ENCODE measurements at regions not wholly inside any gene's neighbourhood (a gene's known extent, or its start where the extent isn't known, plus 50 kb on each side); places are given as distances from the start of the nearest gene placed in this dataset.

DNA sequence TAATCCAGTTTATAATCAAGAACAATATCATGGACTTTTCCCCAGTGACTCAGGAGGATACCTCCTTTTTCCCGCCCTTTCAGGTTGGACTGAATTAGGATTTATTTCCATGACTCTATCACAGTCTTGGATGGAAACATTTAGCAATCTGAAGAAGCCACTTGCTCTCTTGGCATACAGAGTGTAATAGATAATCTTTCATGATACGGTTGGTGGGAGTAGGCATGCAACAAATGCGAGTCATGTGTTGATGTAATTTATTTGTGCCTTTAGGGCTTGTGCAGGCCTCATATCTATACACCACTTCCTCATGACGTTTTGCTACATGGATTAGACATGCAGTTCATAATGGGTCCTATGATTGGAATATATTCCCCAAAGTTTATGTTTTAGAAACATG lies 54.2 kb upstream of the MCTP2 start:
- no peak for DNase-seq (ENCODE audit: low read depth)

DNA sequence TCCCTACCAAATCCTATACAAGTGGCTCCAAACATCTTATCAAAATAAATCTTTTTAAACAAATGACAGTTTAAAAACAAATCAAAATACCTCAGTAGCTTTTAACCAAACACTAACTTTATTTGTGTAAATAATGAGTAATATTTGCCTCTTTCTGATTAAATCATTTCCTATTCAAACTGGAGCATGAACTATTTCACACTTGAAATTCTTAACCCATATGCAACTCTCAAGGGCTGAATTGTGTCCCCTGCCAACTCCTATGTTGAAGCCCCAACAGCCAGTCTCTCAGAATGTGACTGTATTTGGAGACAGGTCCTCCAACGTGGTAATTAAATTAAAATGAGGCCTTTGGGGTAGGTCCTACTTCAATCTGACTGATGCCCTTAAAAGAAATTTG lies 55.9 kb upstream of the MCTP2 start:
- DNase-seq (ENCODE audit: low read depth) = no peak

DNA sequence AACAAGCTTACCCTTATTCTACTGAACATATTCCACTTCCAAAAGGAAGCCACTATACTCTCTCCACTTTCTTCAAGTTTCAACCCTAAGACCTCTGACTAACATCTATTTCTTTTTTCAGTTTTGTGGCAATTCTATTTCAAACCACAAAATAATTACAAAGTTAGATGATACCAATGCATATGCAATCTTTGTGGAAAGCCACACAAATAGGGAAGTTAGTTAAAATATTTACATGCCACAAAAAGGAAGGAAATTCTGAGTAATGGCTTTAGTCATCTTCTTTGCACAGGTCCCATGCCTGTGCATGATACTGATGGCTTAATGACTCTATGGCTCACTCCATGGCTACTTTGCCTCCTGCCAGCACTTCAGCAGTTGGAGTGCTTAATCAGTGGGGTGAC lies 57.0 kb upstream of the MCTP2 start:
- DNase-seq (ENCODE audit: low read depth) = peak; percentile 5

DNA sequence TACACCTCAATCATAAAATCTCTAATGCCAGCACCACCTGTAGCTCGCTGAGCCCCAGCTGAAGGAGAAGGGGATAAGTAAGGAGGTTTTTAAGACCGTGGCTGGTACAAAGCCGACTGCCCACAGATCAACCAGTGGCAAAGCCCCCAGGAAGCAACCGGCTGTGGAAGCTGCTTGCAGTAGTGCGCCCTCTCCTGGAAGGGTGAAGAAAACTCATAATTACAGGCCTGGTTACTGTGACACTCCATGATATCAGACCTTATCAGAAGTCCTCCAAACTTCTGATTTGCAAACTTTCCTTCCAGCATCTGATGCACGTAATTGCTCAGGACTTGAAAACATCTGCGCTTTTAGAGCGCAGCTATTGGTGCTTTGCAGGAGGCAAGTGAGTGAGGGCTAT lies 63.1 kb upstream of the MCTP2 start:
- peak; percentile 20 for DNase-seq (ENCODE audit: low read depth)

DNA sequence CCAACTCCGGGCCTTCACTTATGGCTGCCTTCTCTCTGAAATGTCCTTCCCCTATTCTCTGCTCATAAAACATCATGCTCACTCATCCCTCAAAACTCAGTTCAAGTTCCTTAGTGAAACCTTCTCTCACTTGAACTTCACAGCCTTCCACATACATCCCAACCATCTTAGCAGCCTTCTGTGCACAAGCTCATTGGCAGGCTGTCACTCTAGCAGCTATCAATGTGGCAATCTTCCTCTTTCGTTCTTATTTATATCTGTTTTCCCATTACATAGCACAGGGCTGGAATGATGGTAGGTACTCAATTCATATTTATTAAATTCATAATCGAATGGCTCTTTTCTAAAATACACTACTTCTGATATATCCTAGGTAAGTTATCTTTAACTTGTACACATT lies 66.4 kb upstream of the MCTP2 start:
- DNase-seq (ENCODE audit: low read depth) = no peak

DNA sequence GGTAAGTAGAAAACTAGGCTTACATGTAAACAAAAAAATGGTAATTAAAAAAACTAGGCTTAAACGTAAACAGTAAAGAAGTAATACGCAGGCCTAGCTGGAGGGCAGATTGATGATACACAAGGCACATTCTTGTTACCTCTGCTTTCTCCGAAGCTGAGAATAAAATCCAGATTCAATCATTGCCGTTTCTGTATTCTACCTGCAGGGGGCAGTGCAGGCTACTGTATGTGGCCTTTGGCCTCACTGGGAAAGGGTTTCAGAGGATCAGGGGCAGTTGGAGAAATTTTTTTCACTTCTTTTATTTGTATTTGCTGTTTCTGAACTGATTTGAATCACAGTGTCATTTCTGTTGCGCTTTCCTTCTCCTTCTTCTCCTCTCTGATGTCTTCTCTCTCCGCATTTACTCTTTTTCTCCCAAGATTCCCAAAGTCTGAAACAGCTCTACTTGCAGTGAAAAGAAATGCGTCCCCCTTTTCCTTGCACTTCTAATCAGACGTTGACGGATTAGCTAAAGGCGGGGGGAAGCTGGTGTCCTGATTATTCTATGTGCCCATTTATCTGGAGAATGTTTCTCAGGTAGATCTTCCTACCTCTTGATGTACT lies 67.1 kb upstream of the MCTP2 start:
- peak; percentile 49 for DNase-seq (ENCODE audit: low read depth)

DNA sequence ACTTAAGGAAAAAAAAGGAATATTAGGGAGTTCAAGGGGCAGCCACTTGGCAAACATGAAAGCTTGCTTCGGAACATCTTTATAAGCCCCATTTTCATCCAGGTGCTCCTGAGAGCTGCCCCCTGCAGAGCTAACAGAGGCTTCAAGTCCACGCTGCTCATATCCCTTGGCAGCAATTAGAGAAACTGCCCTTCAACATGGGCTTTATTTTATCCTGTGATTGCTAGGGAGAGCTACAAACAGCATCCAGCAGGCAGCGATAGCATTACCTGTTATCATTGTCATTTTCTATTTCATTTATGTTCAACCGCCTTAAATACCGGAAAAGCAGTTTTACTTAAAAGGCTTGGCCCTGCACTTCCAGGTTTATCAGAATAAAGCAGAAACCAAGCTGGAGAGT lies 68.4 kb upstream of the MCTP2 start:
- DNase-seq (ENCODE audit: low read depth) = no peak

DNA sequence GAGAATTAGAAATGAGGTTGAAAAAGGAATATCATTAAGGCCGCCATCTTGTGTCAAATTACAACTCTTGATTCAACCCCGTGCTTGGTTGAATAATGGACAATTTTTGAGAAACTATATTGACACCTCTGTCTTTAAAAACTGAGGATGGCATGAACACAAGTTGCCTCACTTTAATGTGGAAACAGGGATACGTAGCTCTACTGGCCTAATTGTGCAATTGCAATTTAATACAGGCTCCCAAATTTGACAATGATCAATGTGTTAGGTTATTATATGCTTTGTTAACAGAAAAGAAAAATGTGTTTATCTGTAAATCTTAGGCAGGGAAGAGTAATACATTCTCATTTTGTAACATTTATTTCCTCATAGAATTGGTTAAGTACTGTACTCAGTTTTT lies 77.1 kb upstream of the MCTP2 start:
- no peak for DNase-seq (ENCODE audit: low read depth)

DNA sequence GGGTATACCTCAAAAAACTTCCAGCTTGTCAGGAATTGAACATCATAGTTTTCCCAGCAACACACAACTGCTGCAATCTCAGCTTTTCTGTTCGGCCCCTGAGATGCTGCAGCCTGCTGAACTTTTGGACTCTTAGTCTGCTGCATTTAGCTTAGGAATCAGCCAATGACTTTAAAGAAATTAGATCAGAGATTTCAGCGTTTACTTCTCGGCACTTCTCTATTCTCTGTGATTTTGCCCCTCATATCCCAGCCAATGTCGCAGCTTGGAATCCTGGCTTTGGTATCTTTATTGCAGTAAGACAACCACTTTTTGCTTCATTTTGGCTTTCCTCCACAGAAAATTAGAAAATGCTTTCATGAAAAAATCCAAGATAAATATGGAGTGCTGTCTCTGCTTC lies 86.3 kb upstream of the MCTP2 start:
- DNase-seq (ENCODE audit: low read depth) = no peak

DNA sequence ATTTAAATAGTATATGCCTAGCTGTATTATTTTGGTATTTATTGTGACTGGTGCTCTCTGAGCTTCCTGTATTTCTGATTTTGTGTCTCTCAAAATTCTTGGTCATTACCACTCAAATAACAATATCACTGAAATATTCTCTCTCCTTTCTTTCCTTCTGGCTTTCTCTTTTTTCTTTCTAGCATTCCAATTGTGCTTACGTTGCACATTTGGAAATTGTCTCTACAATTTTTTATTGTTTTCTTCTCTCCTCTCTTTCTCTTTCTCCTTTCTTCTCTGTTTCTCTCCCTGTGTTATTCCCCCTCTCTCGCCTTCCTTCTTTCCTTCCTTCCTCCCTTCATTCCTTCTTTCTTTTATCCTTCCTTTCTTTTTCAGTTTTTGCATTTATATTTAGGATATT lies 89.6 kb upstream of the MCTP2 start:
- no peak for DNase-seq (ENCODE audit: low read depth)

DNA sequence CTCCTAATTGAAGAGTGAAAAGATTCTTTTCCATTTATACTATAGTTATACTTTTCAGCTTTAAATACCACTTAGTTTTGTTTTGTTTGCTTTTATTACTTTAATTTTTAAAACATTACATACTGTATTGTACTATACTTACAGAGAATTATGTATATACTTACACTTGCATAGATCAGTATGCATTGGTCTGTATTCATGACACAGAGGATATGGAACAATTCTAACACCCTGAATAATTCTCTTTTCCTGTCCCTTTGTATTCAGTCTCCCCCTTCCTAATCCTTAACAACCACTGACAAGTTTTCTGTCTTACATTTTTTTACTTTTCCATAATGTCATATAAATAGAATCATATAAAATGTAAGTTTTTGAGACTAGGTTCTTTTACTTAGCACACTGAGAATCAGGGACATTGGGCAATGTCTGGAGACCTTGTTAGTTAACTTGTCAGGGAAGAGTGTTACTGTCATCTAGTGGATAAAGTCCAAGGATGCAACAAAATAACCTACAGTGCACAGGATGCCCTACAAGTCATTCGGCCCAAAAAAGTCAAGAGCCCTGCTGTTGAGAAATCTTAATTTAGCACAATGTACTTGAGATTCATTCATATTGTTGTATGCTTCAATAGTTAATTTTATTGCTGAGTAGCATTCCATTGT lies 95.7 kb upstream of the MCTP2 start:
- DNase-seq (ENCODE audit: low read depth) = no peak

DNA sequence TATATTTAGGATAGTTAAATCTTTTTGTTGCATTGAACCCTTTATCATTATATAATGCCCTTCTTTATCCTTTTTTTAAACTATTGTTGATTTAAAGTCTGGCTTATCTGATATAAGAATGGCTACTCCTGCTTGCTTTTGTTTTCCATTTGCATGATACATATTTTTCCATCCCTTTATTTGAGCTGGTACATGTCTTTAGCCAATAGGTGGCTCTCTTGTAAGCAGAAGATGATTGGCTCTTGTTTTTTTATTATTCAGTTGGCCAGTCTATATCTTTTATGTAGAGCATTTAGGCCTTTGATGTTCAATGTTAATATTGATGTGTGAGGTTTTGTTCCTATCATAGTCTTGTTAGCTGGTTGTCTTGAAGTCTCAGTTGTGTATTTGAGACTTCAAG lies 99.5 kb upstream of the MCTP2 start:
- DNase-seq (ENCODE audit: low read depth) = no peak

DNA sequence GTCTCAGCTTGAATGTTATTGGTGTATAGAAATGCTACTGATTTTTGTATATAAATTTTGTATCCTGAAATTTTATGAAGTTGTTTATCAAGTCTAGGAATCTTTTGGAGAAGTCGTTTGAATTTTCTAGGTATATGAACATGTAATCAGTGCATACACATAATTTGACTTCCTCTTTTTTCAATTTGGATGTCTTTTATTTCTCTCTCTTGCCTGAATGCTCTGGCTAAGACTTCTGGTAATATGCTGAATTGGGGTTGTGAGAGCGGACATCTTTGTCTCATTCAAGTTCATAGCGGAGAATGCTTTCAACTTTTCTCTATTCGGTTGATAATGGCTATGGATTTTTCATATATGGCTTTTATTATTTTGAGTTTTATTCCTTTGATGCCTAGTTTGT lies 100.9 kb upstream of the MCTP2 start:
- DNase-seq (ENCODE audit: low read depth) = no peak

DNA sequence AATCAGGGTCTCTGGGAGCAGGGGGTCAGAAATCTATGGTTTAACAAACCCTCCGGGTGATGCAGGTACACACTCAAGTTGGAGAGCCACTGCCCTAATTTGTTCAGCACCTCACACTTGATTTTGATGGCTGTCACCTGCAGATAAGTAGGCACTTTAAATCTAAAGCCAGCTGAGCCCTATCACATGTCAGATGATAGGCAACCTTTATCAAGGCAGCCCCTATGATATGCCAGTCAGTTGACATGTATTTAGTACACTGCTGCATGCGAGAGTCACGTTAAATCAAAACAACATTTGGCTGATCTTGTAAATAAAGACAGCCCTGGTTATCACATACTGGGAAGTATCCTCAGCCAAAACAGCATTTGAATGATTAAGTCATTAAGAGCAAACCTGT lies 104.4 kb upstream of the MCTP2 start:
- no peak for DNase-seq (ENCODE audit: low read depth)

DNA sequence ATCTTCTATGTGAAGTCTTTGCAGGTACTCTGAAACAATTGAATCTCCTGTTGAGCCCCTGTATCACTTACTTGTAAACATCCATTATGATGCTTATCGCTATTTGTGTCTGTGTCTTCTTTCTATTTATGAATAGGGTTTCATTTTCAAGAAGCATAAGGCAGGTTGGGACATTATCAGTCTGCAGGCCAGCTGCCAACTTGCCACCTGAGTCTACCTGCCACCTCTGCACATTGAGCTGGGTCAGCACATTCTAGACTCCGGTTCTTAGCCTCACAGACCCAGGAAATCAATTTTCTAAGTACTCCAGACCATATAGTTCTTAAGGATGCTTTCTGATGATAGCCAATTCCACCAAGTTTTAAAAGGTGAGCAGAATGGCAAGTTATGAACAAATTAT lies 105.7 kb upstream of the MCTP2 start:
- no peak for DNase-seq (ENCODE audit: low read depth)

DNA sequence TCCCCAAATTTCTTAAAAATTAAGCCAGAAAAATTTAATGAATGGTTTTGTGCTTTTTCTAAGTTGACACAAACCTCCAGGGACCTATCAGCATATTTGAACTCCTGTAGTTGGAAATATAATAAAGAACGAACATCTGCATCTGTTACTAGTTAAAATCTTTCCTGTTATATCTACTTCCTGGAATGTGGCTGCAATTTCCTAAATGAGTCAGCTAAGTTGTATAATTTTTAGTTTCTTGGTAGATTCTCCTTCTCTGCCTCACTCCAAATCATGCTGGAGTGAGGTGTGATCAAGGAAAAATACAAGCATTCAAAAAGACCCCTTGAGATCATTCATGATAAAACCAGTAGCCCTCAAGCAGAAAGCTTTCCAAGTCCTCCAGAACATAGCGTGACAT lies 106.2 kb upstream of the MCTP2 start:
- DNase-seq (ENCODE audit: low read depth) = no peak

DNA sequence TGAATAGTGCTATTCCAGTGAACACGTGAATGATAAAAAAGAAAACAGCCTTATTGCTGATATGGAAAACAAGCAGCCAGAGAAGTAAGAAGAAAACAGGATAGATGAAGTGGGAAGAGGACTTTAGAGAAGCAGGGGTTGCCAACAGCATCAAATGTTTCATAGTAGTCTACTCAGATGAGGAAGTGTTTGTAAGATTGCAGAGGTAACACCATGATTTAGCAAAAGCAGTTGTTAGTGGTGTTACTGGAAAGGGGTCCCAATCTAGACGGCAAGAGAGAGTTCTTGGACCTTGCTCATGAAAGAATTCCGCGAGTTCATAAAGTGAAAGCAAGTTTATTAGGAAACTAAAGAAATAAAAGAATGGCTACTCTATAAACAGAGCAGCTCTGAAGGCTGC lies 108.8 kb upstream of the MCTP2 start:
- DNase-seq (ENCODE audit: low read depth) = no peak

DNA sequence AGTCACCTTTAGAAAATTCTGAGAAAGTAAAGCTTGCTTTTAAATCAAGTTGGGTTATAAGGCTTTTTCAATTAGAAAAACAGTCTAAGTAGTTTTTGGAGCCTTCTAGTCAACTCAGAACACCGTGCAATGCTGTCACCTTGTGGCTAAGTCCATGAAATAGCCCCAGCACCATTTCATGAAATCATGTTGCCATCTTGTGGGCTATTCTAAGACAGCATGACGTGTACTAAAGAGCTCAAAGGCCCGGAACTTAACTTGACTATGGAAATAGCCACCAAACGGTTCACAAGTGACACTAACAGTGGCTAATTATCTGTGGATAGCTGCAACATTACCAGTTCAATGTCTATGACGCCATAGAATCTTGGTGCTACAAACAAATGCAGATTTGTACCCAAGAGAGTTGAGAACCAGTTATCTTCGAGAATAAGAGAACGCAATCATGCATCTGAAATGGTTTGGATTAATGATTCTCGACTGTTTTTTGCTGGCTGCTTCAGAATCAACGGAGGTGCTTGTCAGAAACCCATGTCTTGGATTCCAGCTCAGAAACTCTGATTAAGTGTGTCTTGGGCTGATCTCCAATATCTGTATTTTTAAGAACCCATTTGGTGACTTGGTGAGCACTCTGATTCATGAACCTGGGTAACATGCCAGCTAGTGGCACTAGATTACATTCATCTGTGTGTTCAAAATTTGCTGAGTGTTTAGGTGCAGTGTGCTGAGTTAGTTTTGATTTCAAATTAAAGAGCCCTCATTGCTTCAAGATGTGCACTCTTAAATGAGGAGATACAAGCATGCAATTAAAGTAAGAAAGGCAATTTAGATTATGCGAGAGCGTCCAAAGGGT lies 111.2 kb upstream of the MCTP2 start:
- DNase-seq (ENCODE audit: low read depth) = peak; percentile 58

DNA sequence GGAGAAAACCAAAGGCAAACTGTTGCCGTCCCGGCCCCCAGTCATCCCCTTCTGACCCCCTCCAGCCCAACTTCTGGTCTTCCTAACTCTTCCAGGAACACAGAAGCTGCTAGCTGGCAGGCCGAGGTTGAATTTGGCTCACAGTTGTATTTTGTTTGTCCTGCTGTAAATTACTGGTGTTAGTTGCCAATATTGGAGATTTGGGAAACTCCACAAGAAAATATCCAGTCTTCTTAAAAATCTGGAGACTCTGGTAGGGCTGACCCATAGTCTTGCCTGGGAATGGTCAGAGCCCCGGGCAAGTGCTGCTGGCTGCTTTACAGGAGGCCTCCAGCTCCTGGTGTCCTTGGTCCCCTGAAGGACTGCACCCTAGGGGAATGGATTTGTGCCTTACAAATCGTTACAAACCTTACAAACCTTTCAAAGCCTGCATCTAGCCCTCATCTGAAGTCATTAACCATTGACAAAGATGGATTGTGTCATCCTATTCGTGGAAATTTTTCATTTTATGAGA lies 112.0 kb upstream of the MCTP2 start:
- no peak for DNase-seq (ENCODE audit: low read depth)

DNA sequence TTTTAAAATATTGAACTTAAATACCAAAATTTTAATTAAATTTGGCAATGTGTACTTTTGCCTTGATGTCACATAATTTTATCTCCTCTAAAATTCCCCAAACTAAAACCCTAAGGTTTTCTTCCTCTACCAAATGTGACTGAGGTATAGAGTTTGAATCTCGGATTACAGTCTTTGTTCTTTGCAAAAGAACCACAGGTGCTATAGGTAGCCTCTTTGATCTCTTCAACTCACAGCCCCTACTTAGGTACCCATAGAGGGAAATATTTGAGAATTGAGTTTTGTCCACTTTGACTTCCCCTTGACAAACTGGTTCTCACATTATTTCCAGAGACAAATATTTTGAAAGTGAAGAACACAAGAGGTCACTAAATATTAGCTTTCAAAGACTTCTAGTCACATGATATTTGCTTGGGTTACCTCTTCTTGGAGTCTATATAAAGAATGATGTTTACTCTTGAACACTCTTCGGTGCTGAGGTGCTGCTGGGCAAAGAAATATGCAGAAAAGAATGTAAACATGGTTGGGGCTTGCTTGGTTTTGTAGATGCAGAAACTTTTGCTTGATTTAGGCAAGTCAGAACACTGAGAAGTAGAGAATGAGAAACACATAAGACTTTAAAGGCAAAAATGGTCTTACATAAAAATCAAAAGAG lies 120.8 kb upstream of the MCTP2 start:
- DNase-seq (ENCODE audit: low read depth) = no peak

DNA sequence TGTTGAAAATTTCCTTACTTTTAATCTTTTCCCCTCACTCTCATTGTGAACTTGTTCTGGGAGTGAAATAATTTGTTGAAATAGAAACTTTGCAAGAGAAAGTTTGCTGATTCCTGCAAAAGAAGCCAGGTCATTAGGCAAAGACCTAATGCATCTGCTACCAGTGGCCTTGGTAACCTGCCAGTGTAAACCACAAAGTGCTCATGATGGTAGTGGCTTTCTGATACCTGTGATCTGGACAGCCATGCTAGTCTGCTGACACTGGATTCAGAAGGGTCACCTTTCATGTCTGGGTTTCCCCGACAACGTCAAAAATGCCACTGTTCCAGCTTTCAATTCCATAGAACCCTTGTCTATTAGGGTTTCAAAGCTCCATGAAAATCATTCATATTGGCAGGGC lies 123.7 kb upstream of the MCTP2 start:
- DNase-seq (ENCODE audit: low read depth) = no peak

DNA sequence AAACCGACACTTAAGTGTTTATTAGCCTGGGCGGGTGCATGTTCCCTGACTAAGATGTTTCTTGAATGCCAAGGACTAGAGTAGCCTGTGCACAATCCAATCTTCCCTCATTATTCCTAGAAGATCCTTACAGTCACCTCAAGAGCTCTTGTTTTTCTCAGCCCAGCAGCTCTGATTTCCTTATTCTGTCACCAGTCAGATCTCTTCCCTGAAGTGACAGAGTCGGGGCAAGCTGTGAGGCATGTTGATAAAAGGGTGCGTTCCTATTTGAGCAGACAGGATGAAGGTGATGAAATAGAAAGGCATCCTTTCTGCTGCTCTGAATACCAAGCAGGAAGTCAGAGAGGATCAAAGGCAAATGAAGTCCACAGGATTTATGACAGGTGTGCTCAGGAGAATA lies 125.6 kb upstream of the MCTP2 start:
- no peak for DNase-seq (ENCODE audit: low read depth)

DNA sequence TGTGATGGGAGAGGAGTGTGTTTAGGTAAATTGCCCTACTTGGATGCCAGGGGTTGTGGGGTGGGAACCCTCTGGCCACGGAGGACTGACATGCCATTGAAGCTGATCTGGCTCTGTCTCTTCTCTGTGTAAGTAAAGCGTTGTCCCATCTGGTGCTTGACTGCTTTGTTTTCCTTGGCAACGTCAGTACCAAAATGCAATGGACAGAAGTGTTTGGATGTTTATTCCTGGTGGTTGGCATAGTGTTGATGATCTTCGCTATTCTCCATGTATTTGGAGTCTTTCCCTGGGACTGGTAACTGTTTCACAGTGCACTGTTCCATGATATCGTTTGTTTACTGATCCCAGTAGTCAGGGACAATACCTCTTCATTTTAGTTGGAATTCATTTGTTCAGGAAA lies 130.5 kb upstream of the MCTP2 start:
- DNase-seq (ENCODE audit: low read depth) = no peak

All from CMK (cell line).